GM12864 (cell line): ENCODE measurements at regions not wholly inside any gene's neighbourhood (a gene's known extent, or its start where the extent isn't known, plus 50 kb on each side); places are given as distances from the start of the nearest gene placed in this dataset.
"Not testable (repeated sequence)": the region's sequence is repeated elsewhere in the genome, so short reads cannot be mapped to it uniquely, and the experiment has no call there.

Experiments used
- DNase-seq: peaks from one replicate; pipeline ENCODE4 v3.0.0-alpha.2; 2011; ENCODE audit warnings: low read depth
- H3K4me3 ChIP-seq: 2 replicates; pipeline ENCODE4 v1.5.1; 2011; ENCODE audit warnings: mild to moderate bottlenecking, low read depth, low read length, control low read depth
- TF ChIP-seq, protein P1 (sequence below): IDR thresholded peaks from 2 replicates; pipeline ENCODE4 v1.5.1; 2011; ENCODE audit warnings: low read depth, mild to moderate bottlenecking, moderate library complexity, low read length, control low read depth, inconsistent platforms; ENCODE audit errors: missing control alignments

DNA sequence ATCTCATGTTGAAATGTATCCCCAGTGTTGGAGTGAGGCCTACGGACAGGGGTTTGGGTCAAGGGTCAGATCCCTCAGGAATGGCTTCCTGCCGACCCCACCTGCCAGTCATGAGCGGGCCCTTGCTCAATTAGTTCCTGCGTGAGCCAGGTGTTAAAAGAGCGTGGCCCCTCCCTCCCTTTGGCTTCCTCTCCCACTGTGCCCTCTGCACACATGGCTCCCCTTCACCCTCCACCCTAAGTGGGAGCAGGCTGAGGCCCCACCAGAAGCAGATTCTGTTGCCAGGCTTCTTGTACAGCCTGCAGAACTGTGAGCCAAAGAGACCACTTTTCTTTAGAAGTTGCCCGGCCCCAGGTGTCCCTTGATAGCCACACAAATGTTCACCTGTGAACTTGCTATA, 193.3 kb downstream of the NPIPB11 start:
- not testable (repeated sequence) for DNase-seq, H3K4me3 ChIP-seq

DNA sequence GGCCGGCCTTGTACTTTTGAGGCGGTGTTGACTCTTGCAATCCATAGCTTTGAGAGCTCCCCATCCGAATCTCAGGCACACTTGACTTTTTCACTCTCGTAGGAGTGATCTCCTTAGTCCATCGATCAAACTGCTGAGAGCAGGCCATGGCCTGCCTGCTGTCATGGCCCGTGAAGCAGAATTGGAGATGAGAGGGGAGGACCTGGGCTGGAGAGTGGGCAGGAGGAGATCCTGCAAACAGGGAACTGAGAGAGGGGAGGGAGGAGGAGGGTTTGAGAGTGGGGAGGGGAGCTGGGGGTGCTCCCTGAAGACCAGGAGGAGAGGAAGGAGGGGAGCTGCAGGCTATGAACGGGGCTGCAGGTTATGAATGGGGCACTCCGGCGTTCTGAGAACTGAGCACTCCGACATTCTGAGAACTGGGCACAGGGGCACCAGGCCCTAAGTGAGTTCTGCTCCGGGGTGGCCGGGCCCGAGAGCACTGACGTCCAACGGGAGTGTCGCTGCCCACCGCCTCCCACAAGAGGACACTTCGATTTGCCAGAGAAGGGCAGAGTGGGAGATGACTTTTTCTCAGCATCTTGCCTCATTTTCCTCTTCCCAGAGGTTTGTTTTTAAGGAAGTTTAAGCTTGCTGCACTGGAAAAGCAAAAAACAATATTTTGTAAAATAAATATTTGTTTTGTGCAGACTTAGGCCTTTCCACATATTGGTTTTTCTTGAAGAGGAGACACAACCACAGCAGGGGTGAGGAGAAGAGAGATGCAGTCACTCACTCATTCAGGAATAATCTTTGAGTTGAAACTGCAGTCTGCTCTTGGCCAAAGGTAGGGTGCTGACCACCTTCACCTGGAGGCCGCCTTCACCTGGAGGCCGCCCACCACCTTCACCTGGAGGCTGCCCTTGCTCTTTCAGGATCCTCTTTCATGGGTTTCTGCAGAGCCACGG, 194.2 kb downstream of the NPIPB11 start:
- H3K4me3 ChIP-seq, DNase-seq: not testable (repeated sequence)

DNA sequence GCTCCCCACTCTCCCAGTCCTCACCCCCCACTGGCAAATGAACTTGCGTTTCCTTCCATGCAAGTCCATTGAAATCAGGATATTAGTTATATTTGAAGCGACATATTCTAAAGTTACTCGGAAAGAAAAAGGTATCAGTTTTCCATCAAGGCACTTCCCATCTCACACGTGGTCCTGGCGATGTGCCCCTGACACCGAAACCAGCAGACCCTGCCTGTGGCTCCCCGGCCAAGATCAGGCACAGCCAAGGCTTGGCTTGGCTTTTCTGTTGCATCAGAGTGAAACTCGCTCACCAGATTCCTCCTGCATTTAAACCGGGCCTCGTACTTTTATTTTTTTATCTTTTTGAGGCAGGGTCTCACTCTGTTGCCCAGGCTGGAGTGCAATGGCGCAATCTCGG, 195.1 kb downstream of the NPIPB11 start:
- not testable (repeated sequence) for DNase-seq, H3K4me3 ChIP-seq

DNA sequence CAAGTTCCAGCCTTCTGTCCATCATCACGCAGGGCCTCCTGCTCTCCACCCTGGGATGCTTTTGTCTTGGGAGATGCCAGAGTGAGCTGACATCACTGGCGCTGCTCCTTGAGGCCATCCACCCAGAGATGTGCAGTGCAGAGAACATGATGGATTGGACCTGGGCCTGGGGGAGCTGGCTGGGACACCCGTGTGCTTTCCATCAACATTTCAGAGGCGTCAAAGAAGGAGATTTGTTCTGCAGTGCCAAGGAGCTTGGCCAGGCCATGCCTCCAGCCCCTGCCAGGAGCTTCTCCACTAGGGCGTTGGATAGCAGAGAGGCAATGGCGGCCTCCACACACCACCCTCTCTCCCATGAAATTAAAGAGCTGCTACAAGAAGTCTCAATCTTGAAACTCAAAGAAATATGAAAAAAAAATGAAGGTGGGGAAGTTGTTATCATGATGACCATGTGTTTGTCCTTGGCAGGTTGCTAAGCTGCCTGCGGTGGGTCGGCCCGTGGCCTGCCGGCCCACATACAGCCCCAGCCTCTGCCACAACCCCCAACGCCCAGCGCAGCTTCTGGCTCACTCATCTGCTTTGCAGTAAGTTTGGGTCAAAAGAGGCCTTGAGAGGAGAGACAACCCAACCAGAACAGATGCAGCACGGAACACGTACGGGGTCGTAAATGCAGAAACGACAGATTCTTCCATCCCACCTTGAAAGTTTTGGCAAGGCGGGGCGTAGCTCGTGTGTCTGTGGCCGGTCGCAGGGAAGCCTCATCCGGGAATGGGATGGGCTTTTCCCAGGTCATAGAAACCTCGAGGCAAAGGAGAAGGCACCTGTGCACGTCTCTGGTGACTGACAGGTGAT, 196.0 kb downstream of the NPIPB11 start:
- H3K4me3 ChIP-seq, DNase-seq: not testable (repeated sequence)

DNA sequence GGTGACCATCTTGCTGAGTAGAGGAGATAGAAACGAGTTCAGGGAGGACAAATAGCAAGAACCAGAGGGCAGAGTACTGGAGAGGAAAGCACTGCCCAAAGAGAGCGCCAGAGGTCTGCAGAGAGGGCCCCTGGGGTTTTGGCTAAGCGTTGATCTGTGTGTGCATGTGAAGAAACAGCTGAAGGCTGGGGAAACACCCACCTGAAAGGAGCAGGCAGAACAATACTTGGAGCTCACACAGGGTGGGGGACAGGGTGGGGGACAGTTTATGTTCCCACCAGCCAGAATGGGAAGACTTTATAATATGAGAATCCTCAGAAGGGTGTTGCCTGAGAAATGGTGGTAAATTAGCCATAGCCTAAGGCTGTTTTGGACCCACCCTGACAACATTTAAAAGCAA, 200.4 kb downstream of the NPIPB11 start:
- H3K4me3 ChIP-seq, DNase-seq: not testable (repeated sequence)

DNA sequence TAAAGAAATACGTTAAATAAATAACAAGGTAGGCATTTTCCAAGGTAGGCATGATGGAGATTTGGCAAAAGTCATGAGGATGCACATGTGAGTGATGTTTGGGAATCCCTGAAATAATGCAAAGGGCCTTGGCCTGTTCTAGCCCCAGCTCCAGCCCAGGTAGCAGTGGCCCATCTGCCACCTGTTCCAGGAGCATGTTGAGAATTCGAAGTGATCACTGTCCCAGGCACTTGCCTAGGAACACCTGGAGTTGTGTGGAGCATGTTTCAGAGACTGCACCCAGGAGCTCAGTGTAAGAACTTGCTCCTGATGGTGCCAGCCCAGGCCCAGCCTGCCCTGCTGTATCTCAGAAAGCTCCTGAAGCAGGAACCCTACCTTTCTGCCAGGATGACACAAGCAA, 201.4 kb downstream of the NPIPB11 start:
- not testable (repeated sequence) for H3K4me3 ChIP-seq, DNase-seq

DNA sequence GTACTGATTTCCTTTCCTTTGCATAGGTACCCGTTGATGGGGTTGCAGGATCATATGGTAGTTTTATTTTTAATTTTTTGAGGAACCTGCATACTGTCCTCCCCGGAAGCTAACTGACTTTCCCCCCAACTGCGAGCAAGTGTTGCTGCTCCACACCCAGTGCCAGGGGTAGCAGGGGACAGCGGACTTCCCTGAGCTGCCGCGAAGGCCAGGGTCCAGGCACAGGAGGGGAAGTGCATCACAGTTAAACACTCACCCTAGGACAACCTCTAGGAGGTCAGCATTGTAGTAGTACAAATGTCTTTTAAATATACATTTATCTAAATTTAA, 201.7 kb downstream of the NPIPB11 start:
- no peak overlapping the region for H3K4me3 ChIP-seq
- TF ChIP-seq, protein P1, sequence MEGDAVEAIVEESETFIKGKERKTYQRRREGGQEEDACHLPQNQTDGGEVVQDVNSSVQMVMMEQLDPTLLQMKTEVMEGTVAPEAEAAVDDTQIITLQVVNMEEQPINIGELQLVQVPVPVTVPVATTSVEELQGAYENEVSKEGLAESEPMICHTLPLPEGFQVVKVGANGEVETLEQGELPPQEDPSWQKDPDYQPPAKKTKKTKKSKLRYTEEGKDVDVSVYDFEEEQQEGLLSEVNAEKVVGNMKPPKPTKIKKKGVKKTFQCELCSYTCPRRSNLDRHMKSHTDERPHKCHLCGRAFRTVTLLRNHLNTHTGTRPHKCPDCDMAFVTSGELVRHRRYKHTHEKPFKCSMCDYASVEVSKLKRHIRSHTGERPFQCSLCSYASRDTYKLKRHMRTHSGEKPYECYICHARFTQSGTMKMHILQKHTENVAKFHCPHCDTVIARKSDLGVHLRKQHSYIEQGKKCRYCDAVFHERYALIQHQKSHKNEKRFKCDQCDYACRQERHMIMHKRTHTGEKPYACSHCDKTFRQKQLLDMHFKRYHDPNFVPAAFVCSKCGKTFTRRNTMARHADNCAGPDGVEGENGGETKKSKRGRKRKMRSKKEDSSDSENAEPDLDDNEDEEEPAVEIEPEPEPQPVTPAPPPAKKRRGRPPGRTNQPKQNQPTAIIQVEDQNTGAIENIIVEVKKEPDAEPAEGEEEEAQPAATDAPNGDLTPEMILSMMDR, result no peak
- no peak for DNase-seq

DNA sequence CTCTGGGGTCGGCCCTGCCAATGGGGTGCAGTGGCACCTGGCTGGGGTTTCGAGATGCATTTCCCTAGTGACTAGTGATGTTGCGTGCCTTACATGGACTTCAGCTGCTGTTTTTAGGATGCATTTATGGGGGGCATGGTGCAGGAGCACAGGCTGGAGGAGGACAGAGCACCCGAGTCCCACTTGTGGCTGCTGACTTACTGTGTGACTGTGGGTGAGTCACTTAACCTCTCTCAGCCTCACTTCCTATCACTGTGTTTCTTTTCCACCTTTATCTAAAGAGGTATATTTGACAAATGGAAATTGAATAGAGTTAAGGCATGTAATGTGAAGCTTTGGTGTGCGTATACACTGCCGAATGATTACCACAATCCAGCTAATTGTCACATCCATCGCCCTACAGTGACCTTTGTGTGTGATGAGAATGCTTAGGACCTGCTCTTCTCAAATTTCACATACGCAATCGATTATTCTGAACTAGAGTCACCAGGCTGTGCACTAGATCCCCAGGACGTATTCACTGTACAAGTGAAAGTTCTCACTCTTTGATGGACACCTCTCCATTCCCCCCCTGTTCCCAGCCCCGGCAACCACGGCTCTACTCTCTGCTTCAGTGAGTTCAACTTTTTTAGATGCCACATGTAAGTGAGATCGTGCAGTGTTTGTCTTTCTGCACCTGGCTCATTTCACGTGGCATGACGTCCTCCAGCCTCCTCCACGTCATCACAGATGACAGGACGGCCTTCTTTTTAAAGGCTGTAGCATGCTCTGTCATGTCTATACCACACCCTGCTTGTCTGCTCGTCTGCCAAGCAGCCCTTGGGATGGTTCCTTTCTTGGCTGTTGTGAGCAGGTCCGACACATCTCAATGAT, 202.3 kb downstream of the NPIPB11 start:
- not testable (repeated sequence) for H3K4me3 ChIP-seq, DNase-seq

DNA sequence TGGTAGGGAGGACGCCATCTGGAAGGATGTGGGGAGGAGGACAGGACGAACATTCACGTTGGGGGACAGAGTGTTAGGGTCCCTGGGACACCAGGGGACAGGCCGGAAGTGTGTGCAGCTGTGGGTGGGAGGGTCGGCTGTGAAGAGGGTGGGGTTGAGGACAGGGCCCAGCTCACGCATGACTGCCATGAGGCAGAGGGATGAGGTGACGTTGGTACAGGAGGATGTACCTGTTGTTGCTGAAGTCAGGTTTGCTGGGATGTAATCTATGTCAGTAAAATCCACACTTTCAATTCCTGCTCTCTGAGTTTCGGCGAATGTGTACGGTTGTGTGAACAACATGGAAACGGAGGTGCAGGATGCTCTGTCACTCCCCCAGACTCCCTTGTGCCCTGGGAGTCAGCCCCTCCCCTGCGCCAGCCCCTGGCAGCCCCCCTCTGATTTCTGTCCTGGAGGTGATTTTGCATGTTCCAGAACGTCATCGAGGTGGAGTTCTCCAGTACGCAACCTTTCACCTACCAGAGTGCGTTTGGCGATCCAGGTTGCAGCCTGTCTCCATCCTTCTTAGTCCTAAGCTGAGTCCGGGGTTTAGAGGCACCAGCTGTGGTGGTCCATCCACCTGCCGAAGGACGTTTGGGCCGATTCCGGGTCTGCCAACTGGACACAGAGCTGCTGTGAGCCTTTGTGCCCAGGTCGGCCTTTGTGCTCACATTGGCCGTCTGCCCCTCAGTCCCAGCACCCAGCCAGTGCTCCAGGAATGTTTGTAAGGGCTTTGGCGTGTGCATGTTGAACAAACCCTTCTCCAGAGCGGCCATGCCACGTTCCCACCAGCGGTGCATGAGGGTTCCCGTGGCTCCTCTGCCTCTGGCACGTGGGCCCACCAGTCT, 203.2 kb downstream of the NPIPB11 start:
- H3K4me3 ChIP-seq, DNase-seq: not testable (repeated sequence)

DNA sequence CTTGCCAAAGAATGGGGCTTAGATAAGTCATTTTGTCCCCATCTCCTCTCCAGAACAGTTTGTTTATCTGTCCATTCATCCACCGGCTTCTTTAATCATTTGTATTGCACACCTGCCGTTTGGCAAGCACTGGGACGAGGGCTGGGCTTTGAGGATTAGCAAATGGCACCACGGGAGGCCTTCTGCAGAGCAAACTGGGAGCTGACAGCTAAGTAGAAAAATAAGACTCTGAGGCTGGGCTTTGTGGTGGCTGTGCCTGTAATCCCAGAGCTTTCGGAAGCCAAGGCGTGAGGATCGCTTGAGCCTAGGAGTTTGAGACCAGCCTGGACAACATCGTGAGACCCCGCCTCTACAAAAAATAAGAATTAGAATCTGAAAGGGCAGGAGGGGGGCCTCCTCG, 203.9 kb downstream of the NPIPB11 start:
- not testable (repeated sequence) for H3K4me3 ChIP-seq, DNase-seq

DNA sequence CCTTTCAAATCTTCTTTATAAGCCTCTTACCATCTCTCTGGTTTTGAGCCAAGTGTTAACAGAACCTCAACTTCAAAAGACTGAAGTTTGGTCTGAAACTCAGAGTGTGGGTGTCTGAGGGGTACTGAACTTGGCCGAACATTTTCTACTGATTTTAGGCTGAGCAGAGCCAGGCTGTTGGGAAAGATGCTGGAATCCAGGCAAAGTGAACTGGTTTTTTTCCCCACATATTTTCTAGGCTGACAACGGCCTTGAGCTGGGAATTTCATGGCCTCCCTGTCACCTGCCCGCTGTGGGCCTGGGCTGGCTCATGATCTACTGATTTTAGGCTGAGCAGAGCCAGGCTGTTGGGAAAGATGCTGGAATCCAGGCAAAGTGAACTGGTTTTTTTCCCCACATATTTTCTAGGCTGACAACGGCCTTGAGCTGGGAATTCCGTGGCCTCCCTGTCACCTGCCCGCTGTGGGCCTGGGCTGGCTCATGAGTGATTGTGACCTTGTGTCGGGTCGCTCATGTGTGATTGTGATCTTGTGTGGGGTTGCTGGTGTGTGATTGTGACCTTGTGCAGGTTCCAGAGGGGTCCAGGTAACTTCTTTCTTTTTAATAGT, 204.4 kb downstream of the NPIPB11 start:
- not testable (repeated sequence) for H3K4me3 ChIP-seq, DNase-seq

DNA sequence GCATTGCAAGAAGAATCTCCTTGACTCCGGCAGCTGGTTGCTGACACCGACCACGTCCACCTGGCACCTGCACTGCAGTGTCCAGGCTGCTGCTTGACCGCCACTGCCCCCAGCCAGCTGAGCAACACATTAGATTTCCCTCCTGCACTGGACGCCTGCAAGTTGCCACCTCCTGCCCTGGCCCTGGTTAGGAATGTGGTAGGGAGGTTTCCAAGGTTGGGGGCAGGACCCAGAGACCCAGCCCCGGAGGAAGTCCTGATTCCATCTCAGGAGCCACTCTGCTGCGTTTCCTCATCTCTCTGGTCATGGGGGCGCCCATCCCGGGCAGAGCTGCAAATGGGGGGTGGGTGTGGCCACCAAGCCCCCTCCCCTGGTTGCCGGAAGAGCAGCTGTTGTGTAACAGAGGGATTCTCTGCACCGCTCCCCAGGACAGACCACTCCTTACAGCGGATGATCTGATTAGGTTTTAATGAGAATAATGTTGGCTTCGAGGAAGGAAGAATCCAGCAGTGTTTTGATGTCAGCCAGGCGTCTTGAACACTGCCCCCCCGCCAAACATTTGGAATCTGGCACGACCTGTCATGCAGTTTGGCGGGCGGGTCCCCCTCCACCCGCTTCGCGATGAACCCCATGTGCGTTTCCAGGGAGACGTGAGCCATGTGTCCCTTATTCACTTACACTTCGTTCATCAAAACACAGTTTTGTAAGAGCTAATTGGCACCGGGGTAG, 205.1 kb downstream of the NPIPB11 start:
- not testable (repeated sequence) for H3K4me3 ChIP-seq, DNase-seq

DNA sequence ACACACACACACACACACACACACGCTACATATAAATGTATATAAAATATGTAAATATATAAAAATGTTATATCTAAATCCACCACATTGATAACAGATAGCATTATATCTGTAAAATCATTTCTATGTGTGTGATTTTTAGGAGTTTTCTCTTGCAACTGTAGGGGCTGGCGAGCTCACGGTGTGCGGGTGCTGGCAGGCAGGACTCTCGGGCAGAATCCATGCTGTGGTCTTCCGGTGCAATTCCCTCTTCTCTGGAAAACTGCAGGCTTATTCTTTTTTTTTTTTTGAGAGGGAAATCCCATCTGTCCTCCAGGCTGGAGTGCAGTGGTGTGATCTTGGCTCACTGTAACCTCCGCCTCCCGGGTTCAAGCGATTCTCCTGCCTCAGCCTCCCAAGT, 205.8 kb downstream of the NPIPB11 start:
- DNase-seq, H3K4me3 ChIP-seq: not testable (repeated sequence)

DNA sequence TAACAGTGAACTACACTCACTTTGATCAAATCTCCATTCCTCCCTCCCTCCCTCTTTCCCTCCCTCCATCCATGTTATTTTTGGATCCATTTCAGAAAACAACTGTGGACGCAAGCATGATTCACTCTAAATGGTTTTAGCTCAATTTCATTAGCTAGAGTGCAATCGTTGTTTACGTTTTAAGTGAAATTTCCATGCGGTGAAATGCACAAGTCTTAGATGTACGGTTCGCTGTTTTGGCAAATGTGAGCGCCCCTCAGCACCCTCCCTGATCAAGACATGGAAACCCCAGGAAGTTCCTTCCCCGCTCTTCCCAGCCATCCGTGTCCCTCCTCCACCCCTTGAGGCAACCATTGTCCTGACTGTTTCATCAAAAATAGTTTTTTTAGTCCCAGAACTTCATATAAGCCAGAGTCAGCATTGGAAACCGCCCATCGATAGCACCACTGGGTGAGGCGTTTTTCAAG, 206.3 kb downstream of the NPIPB11 start:
- not testable (repeated sequence) for H3K4me3 ChIP-seq, DNase-seq

DNA sequence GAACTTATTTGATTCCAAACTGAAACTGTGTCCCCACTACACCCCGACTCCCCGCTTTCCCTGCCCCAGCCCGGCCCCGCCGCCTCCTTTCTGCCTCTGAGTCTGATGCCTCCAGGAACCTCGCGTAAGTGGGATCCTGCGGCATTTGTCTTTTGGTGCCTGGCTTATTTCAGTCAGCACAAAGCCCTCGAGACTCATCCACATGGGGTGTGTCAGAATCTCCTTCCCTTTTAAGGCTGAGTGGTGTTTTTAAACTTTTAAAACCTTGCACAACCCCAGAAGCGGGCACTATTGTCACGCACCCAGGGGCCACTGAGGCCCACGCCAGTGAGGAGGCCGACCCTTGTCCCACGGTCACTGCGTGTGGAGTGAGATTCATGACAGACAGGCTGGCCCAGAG, 206.9 kb downstream of the NPIPB11 start:
- H3K4me3 ChIP-seq, DNase-seq: not testable (repeated sequence)
